ENCODE measurements at regions not wholly inside any gene's neighbourhood (a gene's known extent, or its start where the extent isn't known, plus 50 kb on each side); places are given as distances from the start of the nearest gene placed in this dataset.

DNA sequence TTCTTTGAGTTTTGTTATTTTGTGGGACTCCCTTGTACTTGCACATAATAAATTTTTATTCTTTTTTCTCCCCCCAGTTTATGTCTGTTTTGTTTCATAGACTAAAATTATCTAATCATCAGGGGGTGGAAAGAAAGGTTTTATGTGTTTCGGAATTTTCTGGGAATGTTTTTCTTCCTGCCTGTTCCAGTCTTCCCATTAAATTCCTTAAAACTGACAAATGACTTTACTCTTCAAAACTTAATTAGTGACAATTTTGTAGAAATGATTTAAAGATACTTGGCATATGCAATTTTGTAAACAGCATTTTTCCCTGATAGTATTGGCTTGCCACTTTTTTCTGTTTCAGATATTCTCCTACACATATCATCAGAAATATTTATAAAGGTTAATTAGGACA, 1813.4 kb downstream of the PCDH9 start:
- TF ChIP-seq, protein P1, sequence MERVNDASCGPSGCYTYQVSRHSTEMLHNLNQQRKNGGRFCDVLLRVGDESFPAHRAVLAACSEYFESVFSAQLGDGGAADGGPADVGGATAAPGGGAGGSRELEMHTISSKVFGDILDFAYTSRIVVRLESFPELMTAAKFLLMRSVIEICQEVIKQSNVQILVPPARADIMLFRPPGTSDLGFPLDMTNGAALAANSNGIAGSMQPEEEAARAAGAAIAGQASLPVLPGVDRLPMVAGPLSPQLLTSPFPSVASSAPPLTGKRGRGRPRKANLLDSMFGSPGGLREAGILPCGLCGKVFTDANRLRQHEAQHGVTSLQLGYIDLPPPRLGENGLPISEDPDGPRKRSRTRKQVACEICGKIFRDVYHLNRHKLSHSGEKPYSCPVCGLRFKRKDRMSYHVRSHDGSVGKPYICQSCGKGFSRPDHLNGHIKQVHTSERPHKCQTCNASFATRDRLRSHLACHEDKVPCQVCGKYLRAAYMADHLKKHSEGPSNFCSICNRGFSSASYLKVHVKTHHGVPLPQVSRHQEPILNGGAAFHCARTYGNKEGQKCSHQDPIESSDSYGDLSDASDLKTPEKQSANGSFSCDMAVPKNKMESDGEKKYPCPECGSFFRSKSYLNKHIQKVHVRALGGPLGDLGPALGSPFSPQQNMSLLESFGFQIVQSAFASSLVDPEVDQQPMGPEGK (CRISPR knock-in tag; IDR thresholded peaks at IDR 0.05; ENCODE audit: borderline replicate concordance): peak; percentile 64; the same call in 1 of the 2 replicates
- TF ChIP-seq, protein P2, sequence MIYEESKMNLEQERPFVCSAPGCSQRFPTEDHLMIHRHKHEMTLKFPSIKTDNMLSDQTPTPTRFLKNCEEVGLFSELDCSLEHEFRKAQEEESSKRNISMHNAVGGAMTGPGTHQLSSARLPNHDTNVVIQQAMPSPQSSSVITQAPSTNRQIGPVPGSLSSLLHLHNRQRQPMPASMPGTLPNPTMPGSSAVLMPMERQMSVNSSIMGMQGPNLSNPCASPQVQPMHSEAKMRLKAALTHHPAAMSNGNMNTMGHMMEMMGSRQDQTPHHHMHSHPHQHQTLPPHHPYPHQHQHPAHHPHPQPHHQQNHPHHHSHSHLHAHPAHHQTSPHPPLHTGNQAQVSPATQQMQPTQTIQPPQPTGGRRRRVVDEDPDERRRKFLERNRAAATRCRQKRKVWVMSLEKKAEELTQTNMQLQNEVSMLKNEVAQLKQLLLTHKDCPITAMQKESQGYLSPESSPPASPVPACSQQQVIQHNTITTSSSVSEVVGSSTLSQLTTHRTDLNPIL (CRISPR knock-in tag; IDR thresholded peaks at IDR 0.05; ENCODE audit: low read depth): no peak
- TF ChIP-seq TOX (CRISPR knock-in tag; IDR thresholded peaks at IDR 0.05; ENCODE audit: borderline replicate concordance) (no peak), CSRNP3 (CRISPR knock-in tag; IDR thresholded peaks at IDR 0.05) (no peak), PPARA (CRISPR knock-in tag; IDR thresholded peaks at IDR 0.05; ENCODE audit: borderline replicate concordance) (no peak), RARB (CRISPR knock-in tag; IDR thresholded peaks at IDR 0.05) (no peak), ZFP3 (CRISPR knock-in tag; IDR thresholded peaks at IDR 0.05) (no peak), ESRRG (CRISPR knock-in tag; IDR thresholded peaks at IDR 0.05) (no peak), CSDC2 (CRISPR knock-in tag; IDR thresholded peaks at IDR 0.05) (no peak)
